Stimulated activated CD4-positive, alpha-beta T cell treated with anti-CD3 and anti-CD28 coated beads, TNF-alpha, amount 100 ng/mL, for 48 hours (primary cell): ENCODE measurements at regions not wholly inside any gene's neighbourhood (a gene's known extent, or its start where the extent isn't known, plus 50 kb on each side); places are given as distances from the start of the nearest gene placed in this dataset.
"Not testable (repeated sequence)": the region's sequence is repeated elsewhere in the genome, so short reads cannot be mapped to it uniquely, and the experiment has no call there.

ENCODE experiments used
- DNase-seq, 3 donors: peaks; one replicate each; pipeline ENCODE4 v3.0.0-alpha.2; 2020; ENCODE audit warnings: low read depth in 3 of 3

GRCh38 chr15:66883284-66883911 is 181.4 kb downstream of the SMAD6 start:
- DNase-seq, result no peak

GRCh38 chr15:66884115-66884622 is 181.2 kb upstream of the SMAD3 start:
- no peak for DNase-seq

- DNase-seq, result no peak
These were observed 180.7 kb upstream of the SMAD3 start for GRCh38 chr15:66884661-66885237.

GRCh38 chr15:66885281-66885915 is 180.0 kb upstream of the SMAD3 start:
- no peak for DNase-seq

DNA sequence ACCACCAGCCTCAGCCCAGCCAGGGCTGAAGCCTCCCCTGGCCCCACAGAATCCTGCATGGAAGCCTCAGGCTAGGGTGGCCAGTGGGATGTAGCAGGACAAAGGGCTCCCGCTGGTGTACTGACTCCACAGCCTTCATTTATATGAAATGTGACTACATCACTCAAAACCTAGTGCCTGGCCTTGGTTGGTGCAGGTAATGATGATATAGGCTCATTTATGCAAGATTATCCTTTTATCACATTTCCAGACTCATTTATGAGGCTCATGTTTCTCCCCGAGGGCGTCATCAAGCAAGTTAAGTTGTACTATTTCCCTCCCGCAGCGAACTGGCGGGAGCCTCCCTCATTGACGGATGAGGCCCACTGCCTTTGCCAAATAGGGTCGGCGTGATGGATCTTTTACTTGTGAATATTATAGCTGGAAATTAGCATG is 179.1 kb upstream of the SMAD3 start:
- DNase-seq, result no peak

DNA sequence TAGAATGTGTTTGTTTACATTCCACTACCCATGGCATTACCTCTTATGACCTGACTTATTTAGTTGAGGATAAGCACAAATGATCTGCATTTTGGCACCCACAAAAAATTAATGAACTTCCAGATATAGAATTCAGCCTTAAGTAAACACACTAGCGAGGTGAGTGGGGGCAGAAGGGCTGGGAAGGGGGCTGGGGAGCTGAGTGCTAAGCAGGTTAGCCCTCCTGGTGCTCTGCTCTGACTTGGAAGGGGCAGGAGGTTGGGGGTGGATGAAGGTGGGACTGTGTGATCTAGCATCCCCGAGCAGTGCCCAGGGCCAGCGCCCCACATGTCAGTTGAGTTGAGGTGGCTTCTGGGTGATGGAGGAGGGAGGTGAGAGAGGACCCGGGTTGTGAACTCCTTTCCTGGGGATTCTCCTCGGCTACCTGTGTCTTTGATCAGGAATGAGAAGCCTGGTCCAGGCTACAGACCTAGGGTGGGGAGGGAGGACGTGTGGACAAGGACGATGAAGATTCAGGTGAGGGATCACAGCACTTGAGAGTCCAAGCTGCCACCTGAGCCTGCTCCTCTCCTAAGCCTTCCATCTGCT is 178.6 kb upstream of the SMAD3 start:
- DNase-seq, result no peak

- not testable (repeated sequence) for DNase-seq
These were observed 176.1 kb upstream of the SMAD3 start for GRCh38 chr15:66889298-66889697.

- no peak for DNase-seq
These were observed 173.6 kb upstream of the SMAD3 start for GRCh38 chr15:66891776-66892175.

- no peak for DNase-seq
These were observed 172.1 kb upstream of the SMAD3 start for GRCh38 chr15:66893294-66893693.

DNA sequence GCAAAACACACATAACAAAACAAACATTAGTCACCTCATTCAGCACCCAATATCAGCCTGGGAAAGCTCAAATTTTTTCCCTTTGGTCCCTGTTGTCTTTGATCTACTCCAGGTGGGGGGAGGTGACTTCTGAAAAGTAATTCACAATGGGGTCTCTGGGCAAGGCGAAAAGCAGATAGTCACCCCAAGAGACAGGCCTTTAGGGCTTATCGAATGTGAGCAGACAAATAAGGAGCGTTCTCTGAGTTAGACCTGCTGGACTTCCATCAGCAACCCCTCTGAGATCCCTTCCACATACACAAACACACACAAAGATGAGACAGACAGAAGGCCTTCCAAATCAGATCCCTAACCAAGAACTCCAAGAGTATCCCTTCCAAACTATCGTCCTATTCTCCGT is 171.0 kb upstream of the SMAD3 start:
- no peak for DNase-seq

DNA sequence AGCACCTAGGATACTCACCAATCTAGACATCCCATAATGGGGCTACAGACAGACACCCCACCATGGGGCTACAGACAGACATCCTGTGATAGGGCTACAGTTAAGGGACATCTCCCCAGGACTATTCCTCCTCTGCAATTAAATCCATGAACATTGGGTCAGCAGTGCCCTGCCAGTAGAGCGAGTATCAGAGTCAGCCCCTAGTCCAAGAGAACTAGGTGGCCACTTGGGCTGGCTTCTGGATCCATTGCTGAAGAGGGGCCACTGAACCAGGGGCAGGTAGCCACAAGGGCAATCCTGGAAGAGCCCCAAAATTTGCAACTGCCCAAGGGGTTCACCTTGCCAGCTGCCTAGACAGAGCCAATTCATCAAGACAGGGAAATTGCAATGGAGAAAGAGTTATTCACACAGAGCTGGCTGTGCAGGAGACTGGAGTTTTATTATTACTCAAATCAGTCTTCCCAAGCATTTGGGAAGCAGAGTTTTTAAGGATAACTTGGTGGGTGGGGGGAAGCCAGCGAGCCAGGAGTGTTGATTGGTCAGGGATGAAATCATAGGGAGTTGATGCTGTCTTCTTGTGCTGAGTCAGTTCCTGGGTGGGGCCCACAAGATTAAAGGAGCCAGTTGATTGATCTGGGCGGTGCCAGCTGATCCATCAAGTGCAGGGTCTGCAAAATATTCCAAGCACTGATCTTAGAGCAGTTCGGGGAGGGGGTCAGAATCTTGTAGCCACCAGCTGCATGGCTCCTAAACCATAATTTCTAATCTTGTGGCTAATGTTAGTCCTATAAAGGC is 170.2 kb upstream of the SMAD3 start:
- DNase-seq, result no peak

GRCh38 chr15:66895794-66896453 is 169.5 kb upstream of the SMAD3 start:
- DNase-seq, result no peak

DNA sequence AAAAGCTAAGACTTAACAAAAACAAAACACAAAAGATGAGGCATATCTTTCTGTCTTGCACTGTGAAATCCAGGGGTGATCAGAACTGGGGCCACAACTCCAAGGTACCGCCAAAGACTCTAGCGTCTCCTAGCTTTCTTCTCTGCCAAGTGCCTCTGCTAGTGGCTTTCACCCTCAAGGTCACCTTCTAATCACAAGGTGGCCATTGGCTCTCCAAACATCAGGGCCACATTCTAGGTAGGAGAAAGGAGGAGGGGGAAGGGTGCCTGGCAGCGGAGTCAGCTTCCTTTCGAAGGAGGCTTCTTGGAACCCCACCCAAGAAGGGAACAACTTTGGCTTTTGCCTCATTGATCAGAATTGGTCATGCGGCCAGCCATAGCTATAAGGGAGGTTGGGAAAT is 168.8 kb upstream of the SMAD3 start:
- no peak for DNase-seq

- DNase-seq, result no peak
These were observed 168.0 kb upstream of the SMAD3 start for GRCh38 chr15:66897416-66897815.

- DNase-seq, result no peak
These were observed 167.4 kb upstream of the SMAD3 start for GRCh38 chr15:66897971-66898370.

DNA sequence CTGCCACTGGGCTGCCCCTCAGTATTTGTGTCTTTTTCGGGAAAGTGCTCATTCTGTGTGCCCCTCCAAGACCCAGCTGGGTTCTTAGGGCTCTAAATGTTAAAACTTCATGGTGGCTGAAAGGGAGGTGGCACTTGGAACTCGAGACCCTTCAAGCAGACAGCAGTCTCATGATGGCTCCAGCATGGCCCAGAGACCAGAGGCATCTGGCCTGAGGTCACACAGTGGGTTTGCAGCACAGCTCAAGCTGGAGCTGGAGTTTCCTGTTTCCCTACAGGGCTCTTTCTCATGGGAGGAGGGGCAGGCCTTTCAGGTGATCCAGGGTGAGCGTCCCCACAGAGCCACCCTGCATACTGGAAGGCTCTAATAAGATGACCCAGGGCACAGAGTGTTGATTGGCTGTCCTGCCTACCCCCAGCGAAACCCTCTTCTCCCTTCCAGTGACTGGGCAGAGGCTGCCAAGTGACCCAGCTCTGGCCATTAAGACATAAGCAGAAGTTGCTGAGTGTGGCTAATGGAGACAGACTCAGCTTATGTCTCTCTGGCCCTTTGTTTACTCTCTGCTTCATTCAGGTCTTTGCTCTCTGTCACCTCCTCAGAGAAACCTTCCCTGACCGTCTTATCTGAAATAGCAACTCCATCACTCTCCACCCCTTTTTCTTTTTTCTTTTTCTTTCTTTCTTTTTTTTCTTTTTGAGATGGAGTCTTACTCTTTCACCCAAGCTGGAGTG is 166.6 kb upstream of the SMAD3 start:
- DNase-seq, result no peak

DNA sequence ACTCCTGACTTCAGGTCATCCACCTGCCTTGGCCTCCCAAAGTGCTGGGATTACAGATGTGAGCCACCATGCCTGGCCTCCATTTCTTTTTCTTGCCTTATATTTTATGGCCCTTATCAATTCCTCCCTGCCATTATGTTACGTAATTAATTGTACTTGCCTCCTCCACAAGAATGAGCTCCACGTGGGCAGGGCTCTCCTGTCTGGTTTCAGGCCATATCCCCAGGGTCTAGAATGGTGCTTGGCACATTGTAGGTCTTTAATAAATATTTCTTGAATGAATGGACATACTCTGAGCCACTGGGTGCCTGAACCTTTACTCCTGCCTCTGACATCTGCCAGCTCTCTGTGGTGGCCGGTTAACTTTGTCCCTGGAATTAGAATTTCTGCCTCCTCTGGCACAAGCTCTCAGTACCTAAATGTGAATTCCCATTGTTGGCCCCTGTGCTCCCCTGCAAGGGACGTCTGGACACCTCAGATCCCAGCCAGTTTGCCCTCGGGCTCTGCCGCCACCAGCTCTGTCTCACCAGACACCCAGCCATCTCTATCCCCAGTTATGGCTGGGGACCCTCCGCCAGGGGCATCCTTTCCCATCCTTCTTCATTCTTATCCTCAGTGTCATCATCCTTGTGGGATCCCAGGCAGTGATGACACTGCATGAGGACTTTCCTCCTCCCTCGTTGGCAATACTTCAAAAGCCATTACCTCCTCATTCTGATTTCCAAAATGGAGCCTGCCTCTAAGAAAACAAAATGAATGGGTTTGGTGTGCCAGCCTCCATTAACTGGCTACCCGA is 165.6 kb upstream of the SMAD3 start:
- no peak for DNase-seq

GRCh38 chr15:66900586-66901310 is 164.7 kb upstream of the SMAD3 start:
- DNase-seq, result no peak
